A673 (cell line): ENCODE measurements at regions not wholly inside any gene's neighbourhood (a gene's known extent, or its start where the extent isn't known, plus 50 kb on each side); places are given as distances from the start of the nearest gene placed in this dataset.

Experiments used
- BruUV-seq: library from RNA; stranded (reverse); fragments of 400-500 nt; replicated peaks from 2 replicates; lab custom pipeline; 2021; lab: Mats Ljungman, UMichigan
- CTCF ChIA-PET: fragments of 300-600 bp; sonication (Branson Sonifier 250); formaldehyde crosslinking; loops from one replicate; lab custom pipeline; 2022; ENCODE audit warnings: antibody characterized with exemption; lab: Charles Lee
- POLR2A ChIA-PET: fragments of 300-600 bp; sonication (Branson Sonifier 250); formaldehyde crosslinking; loops from one replicate; lab custom pipeline; 2022; ENCODE audit warnings: antibody characterized with exemption; ENCODE audit not compliant: low non-redundant PET; lab: Charles Lee
- DNase-seq: peaks from one replicate; pipeline ENCODE4 v3.0.0-alpha.2; 2015; ENCODE audit warnings: low spot score
- H3K27ac ChIP-seq: fragments of 200-600 bp; sonication (generic); 2 replicates; pipeline ENCODE4 v1.5.1; 2016; ENCODE audit warnings: mixed run types, low read depth, mild to moderate bottlenecking, mixed read lengths, antibody characterized with exemption, low read length; ENCODE audit not compliant: poor library complexity, severe bottlenecking
- H3K27me3 ChIP-seq: fragments of 200-600 bp; sonication (generic); replicated peaks from 2 replicates; pipeline ENCODE4 v1.6.1; 2017; ENCODE audit warnings: mixed run types, low read depth, mild to moderate bottlenecking, mixed read lengths, antibody characterized with exemption, low read length; ENCODE audit not compliant: insufficient read depth, poor library complexity
- H3K36me3 ChIP-seq: fragments of 200-600 bp; sonication (generic); 2 replicates; pipeline ENCODE4 v1.6.1; 2016; ENCODE audit warnings: mixed run types, mild to moderate bottlenecking, mixed read lengths, antibody characterized with exemption, low read length; ENCODE audit not compliant: insufficient read depth, poor library complexity, severe bottlenecking
- H3K4me1 ChIP-seq: fragments of 200-600 bp; sonication (generic); 2 replicates; pipeline ENCODE4 v1.6.1; 2017; ENCODE audit warnings: mixed run types, mild to moderate bottlenecking, mixed read lengths, antibody characterized with exemption, low read length; ENCODE audit not compliant: insufficient read depth, poor library complexity, severe bottlenecking
- H3K4me3 ChIP-seq: fragments of 200-600 bp; sonication (generic); 2 replicates; pipeline ENCODE4 v1.5.1; 2016; ENCODE audit warnings: low read depth, mixed run types, mild to moderate bottlenecking, mixed read lengths, low read length; ENCODE audit not compliant: poor library complexity, severe bottlenecking
- H3K9me3 ChIP-seq: fragments of 200-600 bp; sonication (generic); 2 replicates; pipeline ENCODE4 v1.6.1; 2016; ENCODE audit warnings: mixed run types, low read depth, mild to moderate bottlenecking, mixed read lengths, antibody characterized with exemption, low read length; ENCODE audit not compliant: poor library complexity, severe bottlenecking
- CTCF ChIP-seq: fragments of 300-800, 200-600 bp; sonication (generic); conservative IDR thresholded peaks from 2 replicates; pipeline ENCODE4 v1.5.1; 2017; ENCODE audit warnings: low read depth, mild to moderate bottlenecking, antibody characterized with exemption, low read length, moderate library complexity, mixed read lengths
- EZH2 ChIP-seq: fragments of 200-600 bp; sonication (generic); IDR thresholded peaks from 2 replicates; pipeline ENCODE4 v1.6.1; 2017; ENCODE audit warnings: borderline replicate concordance, low read depth, mild to moderate bottlenecking, mixed read lengths, antibody characterized with exemption, low read length; ENCODE audit not compliant: poor library complexity, severe bottlenecking
- intact Hi-C: fragments of 100-400 bp; cut with micrococcal nuclease; formaldehyde crosslinking; loops from one replicate; pipeline ENCODE4 v1.10.0; 2022; ENCODE audit not compliant: unreplicated experiment

- H3K9me3 ChIP-seq = no peaks in the 10 kb centered on the region
- H3K27ac ChIP-seq = no peak overlapping the region
- intact Hi-C loops = no loop called here
- no peak for DNase-seq
- TF ChIP-seq EZH2 (no peak), CTCF (no peak)
- H3K4me3 ChIP-seq = no peak overlapping the region
- ChIA-PET CTCF (no interaction called here), POLR2A (no interaction called here)
- no peaks in the 10 kb centered on the region for H3K4me1 ChIP-seq
- no peaks in the 10 kb centered on the region for H3K36me3 ChIP-seq
- BruUV-seq = no TSS peak
- no peaks in the 10 kb centered on the region for H3K27me3 ChIP-seq
These were observed 215.4 kb upstream of the PREP start for GRCh38 chr6:105618247-105618646.

GRCh38 chr6:105616521-105616920, 213.6 kb upstream of the PREP start:
- H3K27ac ChIP-seq = no peak overlapping the region
- H3K9me3 ChIP-seq = no peaks in the 10 kb centered on the region
- ChIA-PET POLR2A (no interaction called here), CTCF (no interaction called here)
- TF ChIP-seq EZH2 (no peak), CTCF (no peak)
- H3K27me3 ChIP-seq = no peaks in the 10 kb centered on the region
- H3K4me3 ChIP-seq = no peak overlapping the region
- H3K4me1 ChIP-seq = no peaks in the 10 kb centered on the region
- BruUV-seq = no TSS peak
- DNase-seq = no peak
- no peaks in the 10 kb centered on the region for H3K36me3 ChIP-seq
- intact Hi-C loops = no loop called here

DNA sequence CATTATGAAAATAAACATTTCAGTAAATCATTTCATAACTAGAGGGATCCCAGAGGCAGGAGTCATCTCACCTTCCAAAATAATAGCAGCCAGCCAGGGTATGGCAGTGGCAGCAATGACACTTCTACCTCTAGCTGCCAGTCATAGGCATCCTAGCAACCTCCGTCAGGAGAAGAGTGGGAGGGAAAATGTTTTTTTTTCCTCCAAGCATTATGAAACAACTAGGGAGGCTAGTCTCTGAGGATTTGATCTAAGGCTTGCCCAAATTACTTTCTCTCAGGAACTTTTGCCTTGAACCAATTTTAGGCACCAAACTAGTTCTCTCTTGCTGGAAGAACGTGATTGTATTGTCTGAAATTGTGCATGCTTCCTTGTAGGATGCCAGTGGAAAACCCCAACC, 208.7 kb upstream of the PREP start:
- H3K36me3 ChIP-seq = no peaks in the 10 kb centered on the region
- no peaks in the 10 kb centered on the region for H3K9me3 ChIP-seq
- DNase-seq = no peak
- ChIA-PET CTCF (no interaction called here), POLR2A (no interaction called here)
- H3K27me3 ChIP-seq = no peaks in the 10 kb centered on the region
- BruUV-seq = no TSS peak
- intact Hi-C loops = no loop called here
- H3K4me3 ChIP-seq = no peak overlapping the region
- no peaks in the 10 kb centered on the region for H3K4me1 ChIP-seq
- TF ChIP-seq CTCF = no peak
- TF ChIP-seq EZH2 = no peak
- H3K27ac ChIP-seq = no peak overlapping the region
